MM.1S (cell line): ENCODE measurements at regions not wholly inside any gene's neighbourhood (a gene's known extent, or its start where the extent isn't known, plus 50 kb on each side); places are given as distances from the start of the nearest gene placed in this dataset.
"Not testable (repeated sequence)": the region's sequence is repeated elsewhere in the genome, so short reads cannot be mapped to it uniquely, and the experiment has no call there.

Experiments
- DNase-seq: peaks from one replicate; pipeline ENCODE4 v3.0.0-alpha.2; 2015
- H2AFZ ChIP-seq: fragments of 300-600 bp; sonication (generic); 2 replicates; pipeline ENCODE4 v1.6.0; 2016; ENCODE audit warnings: antibody characterized with exemption, low read length
- H3F3A ChIP-seq: fragments of 300-600 bp; sonication (generic); 2 replicates; pipeline ENCODE4 v1.6.1; 2016; ENCODE audit warnings: mild to moderate bottlenecking, antibody characterized with exemption, low read length, moderate library complexity, mixed read lengths; ENCODE audit not compliant: insufficient read depth
- H3K27ac ChIP-seq: fragments of 300-600 bp; sonication (generic); 2 replicates; pipeline ENCODE4 v1.5.1; 2016; ENCODE audit warnings: mild to moderate bottlenecking, low read length
- H3K27me3 ChIP-seq: fragments of 300-600 bp; sonication (generic); replicated peaks from 2 replicates; pipeline ENCODE4 v1.6.0; 2016; ENCODE audit warnings: low read length; ENCODE audit not compliant: insufficient read depth
- H3K36me3 ChIP-seq: fragments of 300-600 bp; sonication (generic); replicated peaks from 2 replicates; pipeline ENCODE4 v1.6.1; 2016; ENCODE audit warnings: mild to moderate bottlenecking, low read length, mixed read lengths; ENCODE audit not compliant: insufficient read depth
- H3K4me1 ChIP-seq: fragments of 300-600 bp; sonication (generic); 2 replicates; pipeline ENCODE4 v1.6.1; 2016; ENCODE audit warnings: low read length, mixed read lengths
- H3K4me2 ChIP-seq: fragments of 300-600 bp; sonication (generic); 2 replicates; pipeline ENCODE4 v1.6.0; 2016; ENCODE audit warnings: low read depth, low read length
- H3K4me3 ChIP-seq: fragments of 300-600 bp; sonication (generic); 2 replicates; pipeline ENCODE4 v1.5.1; 2016; ENCODE audit warnings: low read length, mixed read lengths
- H3K79me2 ChIP-seq: fragments of 300-600 bp; sonication (generic); 2 replicates; pipeline ENCODE4 v1.6.1; 2016; ENCODE audit warnings: mixed run types, low read length, mixed read lengths
- H3K9ac ChIP-seq: fragments of 300-600 bp; sonication (generic); 2 replicates; pipeline ENCODE4 v1.6.1; 2016; ENCODE audit warnings: low read length, mixed read lengths
- H3K9me2 ChIP-seq: fragments of 300-600 bp; sonication (generic); replicated peaks from 2 replicates; pipeline ENCODE4 v1.6.1; 2016; ENCODE audit warnings: mild to moderate bottlenecking, low read length, mixed read lengths; ENCODE audit not compliant: insufficient read depth
- H3K9me3 ChIP-seq: fragments of 300-600 bp; sonication (generic); replicated peaks from 2 replicates; pipeline ENCODE4 v1.6.1; 2016; ENCODE audit warnings: mild to moderate bottlenecking, low read length, mixed read lengths; ENCODE audit not compliant: insufficient read depth
- H4K20me1 ChIP-seq: fragments of 300-600 bp; sonication (generic); 2 replicates; pipeline ENCODE4 v1.6.1; 2016; ENCODE audit warnings: mild to moderate bottlenecking, low read length, moderate library complexity, mixed read lengths; ENCODE audit not compliant: insufficient read depth
- CTCF ChIP-seq: fragments of 300-600 bp; sonication (generic); IDR thresholded peaks from 2 replicates; pipeline ENCODE4 v1.5.1; 2016; ENCODE audit warnings: antibody characterized with exemption, low read length, mixed read lengths
- EZH2 ChIP-seq: fragments of 300-600 bp; sonication (generic); optimal IDR thresholded peaks from 2 replicates; pipeline ENCODE3; 2017; ENCODE audit warnings: low read depth, mild to moderate bottlenecking, antibody characterized with exemption, low read length, mixed read lengths
- EZH2phosphoT487 ChIP-seq: fragments of 300-600 bp; sonication (generic); IDR thresholded peaks from 2 replicates; pipeline ENCODE4 v1.6.1; 2018; ENCODE audit warnings: antibody characterized with exemption, low read length

GRCh38 chr2:126952216-126952615 lies 53.5 kb downstream of the TEX51 start:
- no peak overlapping the region for H3K4me3 ChIP-seq
- H3K9me3 ChIP-seq, result no peaks in the 10 kb centered on the region
- no peak overlapping the region for H3K27ac ChIP-seq
- no peaks in the 10 kb centered on the region for H3K9me2 ChIP-seq
- DNase-seq, result no peak
- no peak overlapping the region for H2AFZ ChIP-seq
- H3K27me3 ChIP-seq, result no peaks in the 10 kb centered on the region
- H3K36me3 ChIP-seq, result no peaks in the 10 kb centered on the region
- H3K9ac ChIP-seq, result no peak overlapping the region
- H3K79me2 ChIP-seq, result no peaks in the 10 kb centered on the region
- TF ChIP-seq EZH2, result no peak
- no peak for TF ChIP-seq EZH2phosphoT487
- no peak for TF ChIP-seq CTCF
- H4K20me1 ChIP-seq, result no peaks in the 10 kb centered on the region
- no peaks in the 10 kb centered on the region for H3F3A ChIP-seq
- H3K4me2 ChIP-seq, result no peak overlapping the region
- no peaks in the 10 kb centered on the region for H3K4me1 ChIP-seq

GRCh38 chr2:126953483-126953882 lies 54.8 kb downstream of the TEX51 start:
- no peak for DNase-seq
- no peak overlapping the region for H3K4me3 ChIP-seq
- no peaks in the 10 kb centered on the region for H3K27me3 ChIP-seq
- no peaks in the 10 kb centered on the region for H3K9me3 ChIP-seq
- H3K36me3 ChIP-seq, result no peaks in the 10 kb centered on the region
- no peak overlapping the region for H2AFZ ChIP-seq
- no peaks in the 10 kb centered on the region for H3K4me1 ChIP-seq
- no peaks in the 10 kb centered on the region for H4K20me1 ChIP-seq
- H3F3A ChIP-seq, result no peaks in the 10 kb centered on the region
- no peak overlapping the region for H3K4me2 ChIP-seq
- H3K9ac ChIP-seq, result no peak overlapping the region
- H3K9me2 ChIP-seq, result no peaks in the 10 kb centered on the region
- H3K79me2 ChIP-seq, result no peaks in the 10 kb centered on the region
- no peak overlapping the region for H3K27ac ChIP-seq
- no peak for TF ChIP-seq EZH2
- no peak for TF ChIP-seq CTCF
- TF ChIP-seq EZH2phosphoT487, result no peak

GRCh38 chr2:126954831-126955230 lies 56.1 kb downstream of the TEX51 start:
- Histone ChIP-seq H3K36me3 (no peaks in the 10 kb centered on the region), H3K27me3 (no peaks in the 10 kb centered on the region), H3K4me2 (no peak overlapping the region), H3K9ac (no peak overlapping the region), H4K20me1 (no peaks in the 10 kb centered on the region), H3F3A (no peaks in the 10 kb centered on the region), H2AFZ (no peak overlapping the region), H3K9me3 (no peaks in the 10 kb centered on the region), H3K9me2 (no peaks in the 10 kb centered on the region), H3K27ac (no peak overlapping the region), H3K4me3 (no peak overlapping the region), H3K4me1 (no peaks in the 10 kb centered on the region), H3K79me2 (no peaks in the 10 kb centered on the region)
- no peak for DNase-seq
- no peak for TF ChIP-seq EZH2phosphoT487
- TF ChIP-seq EZH2, result no peak
- no peak for TF ChIP-seq CTCF

- not testable (repeated sequence) for H4K20me1 ChIP-seq, H2AFZ ChIP-seq, H3K27me3 ChIP-seq, H3K4me3 ChIP-seq, H3K79me2 ChIP-seq, H3K4me1 ChIP-seq, H3K9me3 ChIP-seq, H3K9ac ChIP-seq, H3K27ac ChIP-seq, H3K4me2 ChIP-seq, H3F3A ChIP-seq, H3K9me2 ChIP-seq, DNase-seq, H3K36me3 ChIP-seq
Measured at GRCh38 chr2:126956773-126957172, 58.1 kb downstream of the TEX51 start.
